Lower leg skin (tissue), 4 donors: ENCODE measurements at regions not wholly inside any gene's neighbourhood (a gene's known extent, or its start where the extent isn't known, plus 50 kb on each side); places are given as distances from the start of the nearest gene placed in this dataset.

Source experiments
- DNase-seq, 2 donors: peaks; one replicate each; pipeline ENCODE4 v3.0.0-alpha.2; 2019; ENCODE audit warnings: low spot score in 2 of 2
- H3K4me3 ChIP-seq: fragments of 200-600 bp; sonication (generic); 2 replicates; pipeline ENCODE4 v1.5.1; 2017; ENCODE audit warnings: mild to moderate bottlenecking, low read depth; ENCODE audit not compliant: poor library complexity, severe bottlenecking
- POLR2A ChIP-seq, 2 donors: fragments of 450-650 bp; IDR thresholded peaks; one replicate each; pipeline ENCODE4 v1.6.1; 2016 to 2017; ENCODE audit warnings: antibody characterized with exemption in 2 of 2, mild to moderate bottlenecking in 1 of 2, moderate library complexity in 1 of 2
- WGBS, 2 donors: methylation state at CpG; one replicate each; pipeline ENCODE4 v1.1.5; 2018; 5-methylcytosine and 5-hydroxymethylcytosine counted together
- intact Hi-C: fragments of 100-400 bp; cut with DNase I; formaldehyde crosslinking; loops from one replicate; pipeline ENCODE4 v1.15.0; 2023; ENCODE audit warnings: low total_unique reads
- TF ChIP-seq, protein P1 (sequence below), 3 donors: fragments of 450-650 bp; IDR thresholded peaks; one replicate each; pipeline ENCODE4 v1.5.1; 2016; ENCODE audit warnings: antibody characterized with exemption in 3 of 3, mild to moderate bottlenecking in 3 of 3, moderate library complexity in 2 of 3

- 64 to 72% methylated on average over 3 of the region's 3 CpGs for WGBS, 2 donors
- no peak overlapping the region for H3K4me3 ChIP-seq
- intact Hi-C loops = no loop called here
- DNase-seq = no peak
- TF ChIP-seq, protein P1, sequence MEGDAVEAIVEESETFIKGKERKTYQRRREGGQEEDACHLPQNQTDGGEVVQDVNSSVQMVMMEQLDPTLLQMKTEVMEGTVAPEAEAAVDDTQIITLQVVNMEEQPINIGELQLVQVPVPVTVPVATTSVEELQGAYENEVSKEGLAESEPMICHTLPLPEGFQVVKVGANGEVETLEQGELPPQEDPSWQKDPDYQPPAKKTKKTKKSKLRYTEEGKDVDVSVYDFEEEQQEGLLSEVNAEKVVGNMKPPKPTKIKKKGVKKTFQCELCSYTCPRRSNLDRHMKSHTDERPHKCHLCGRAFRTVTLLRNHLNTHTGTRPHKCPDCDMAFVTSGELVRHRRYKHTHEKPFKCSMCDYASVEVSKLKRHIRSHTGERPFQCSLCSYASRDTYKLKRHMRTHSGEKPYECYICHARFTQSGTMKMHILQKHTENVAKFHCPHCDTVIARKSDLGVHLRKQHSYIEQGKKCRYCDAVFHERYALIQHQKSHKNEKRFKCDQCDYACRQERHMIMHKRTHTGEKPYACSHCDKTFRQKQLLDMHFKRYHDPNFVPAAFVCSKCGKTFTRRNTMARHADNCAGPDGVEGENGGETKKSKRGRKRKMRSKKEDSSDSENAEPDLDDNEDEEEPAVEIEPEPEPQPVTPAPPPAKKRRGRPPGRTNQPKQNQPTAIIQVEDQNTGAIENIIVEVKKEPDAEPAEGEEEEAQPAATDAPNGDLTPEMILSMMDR (IDR thresholded peaks at IDR 0.05) = no peak
- TF ChIP-seq POLR2A (IDR thresholded peaks at IDR 0.05) = no peak
Measured at GRCh38 chr3:159818997-159819500, 169.6 kb upstream of the IL12A start.

- intact Hi-C loops = no loop called here
- 100% methylated on average over 1 of the region's 1 CpG for WGBS, 2 donors
- no peak for DNase-seq
- H3K4me3 ChIP-seq = no peak overlapping the region
- TF ChIP-seq, protein P1 (IDR thresholded peaks at IDR 0.05) = no peak
- TF ChIP-seq POLR2A (IDR thresholded peaks at IDR 0.05) = no peak
Measured at GRCh38 chr3:159819676-159820075, 169.0 kb upstream of the IL12A start.

DNA sequence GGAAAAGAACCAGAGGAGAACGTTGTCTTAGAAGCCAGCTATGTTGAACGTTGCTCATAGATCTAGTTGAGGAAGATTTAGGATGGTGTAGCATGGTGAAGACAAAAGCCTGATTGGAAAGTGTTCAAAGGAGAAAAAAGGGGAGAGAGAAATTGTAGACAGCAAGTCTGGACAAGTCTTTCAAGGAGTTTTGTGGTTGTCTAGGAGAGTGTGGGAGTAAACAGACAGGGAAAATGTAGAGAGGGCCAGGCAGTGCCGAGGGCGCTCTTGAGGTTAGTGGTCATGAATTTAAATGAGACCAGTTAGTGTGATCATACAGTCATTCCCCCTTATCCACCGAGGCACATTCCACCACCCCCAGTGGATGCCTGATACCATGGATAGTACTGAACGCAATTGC lies 167.5 kb upstream of the IL12A start:
- intact Hi-C loops = no loop called here
- H3K4me3 ChIP-seq = no peak overlapping the region
- DNase-seq = no peak
- TF ChIP-seq, protein P1 (IDR thresholded peaks at IDR 0.05) = no peak
- TF ChIP-seq POLR2A (IDR thresholded peaks at IDR 0.05) = no peak
- 76 to 87% methylated on average over 6 of the region's 6 CpGs for WGBS, 2 donors

- WGBS, 2 donors = 94 to 96% methylated on average over 5 of the region's 5 CpGs
- no peak for TF ChIP-seq POLR2A (IDR thresholded peaks at IDR 0.05)
- TF ChIP-seq, protein P1 (IDR thresholded peaks at IDR 0.05) = no peak
- intact Hi-C loops = no loop called here
- DNase-seq = no peak
- no peak overlapping the region for H3K4me3 ChIP-seq
Measured at GRCh38 chr3:159821736-159822135, 166.9 kb upstream of the IL12A start.

DNA sequence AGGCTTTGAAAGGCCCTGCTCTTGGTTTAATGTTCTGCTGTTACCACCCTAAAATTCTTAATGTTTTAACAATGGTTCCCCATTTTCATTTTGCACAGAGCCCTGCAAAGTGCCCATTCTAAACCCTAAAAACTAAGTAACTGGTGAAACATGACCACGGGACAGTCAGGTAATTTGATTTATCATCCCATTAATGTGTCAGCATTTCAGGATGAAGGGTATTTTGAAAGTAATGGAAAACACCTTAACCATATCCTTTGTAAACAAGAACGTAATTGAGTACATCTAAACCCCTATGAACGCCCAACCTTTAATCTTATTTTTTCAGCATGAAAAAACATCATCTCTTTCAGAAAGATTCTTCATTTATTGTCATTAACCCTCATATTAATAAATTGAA lies 164.9 kb upstream of the IL12A start:
- intact Hi-C loops = no loop called here
- DNase-seq = no peak
- WGBS, 2 donors = 67 to 72% methylated on average over 3 of the region's 3 CpGs
- no peak for TF ChIP-seq POLR2A (IDR thresholded peaks at IDR 0.05)
- TF ChIP-seq, protein P1 (IDR thresholded peaks at IDR 0.05) = no peak
- no peak overlapping the region for H3K4me3 ChIP-seq

- intact Hi-C loops = no loop called here
- no peak for TF ChIP-seq POLR2A (IDR thresholded peaks at IDR 0.05)
- TF ChIP-seq, protein P1 (IDR thresholded peaks at IDR 0.05) = no peak
- no peak for DNase-seq
- H3K4me3 ChIP-seq = no peak overlapping the region
- 11 to 23% methylated on average over 2 of the region's 2 CpGs for whole genome bisulfite sequencing, 2 donors
Measured at GRCh38 chr3:159824333-159824732, 164.3 kb upstream of the IL12A start.
